Lower leg skin (tissue), 4 donors: ENCODE measurements at regions not wholly inside any gene's neighbourhood (a gene's known extent, or its start where the extent isn't known, plus 50 kb on each side); places are given as distances from the start of the nearest gene placed in this dataset.

Experiments used
- DNase-seq, 2 donors: peaks; one replicate each; pipeline ENCODE4 v3.0.0-alpha.2; 2019; ENCODE audit warnings: low spot score in 2 of 2
- H3K4me3 ChIP-seq: fragments of 200-600 bp; sonication (generic); 2 replicates; pipeline ENCODE4 v1.5.1; 2017; ENCODE audit warnings: mild to moderate bottlenecking, low read depth; ENCODE audit not compliant: poor library complexity, severe bottlenecking
- POLR2A ChIP-seq, 2 donors: fragments of 450-650 bp; IDR thresholded peaks; one replicate each; pipeline ENCODE4 v1.6.1; 2016 to 2017; ENCODE audit warnings: antibody characterized with exemption in 2 of 2, mild to moderate bottlenecking in 1 of 2, moderate library complexity in 1 of 2
- WGBS, 2 donors: methylation state at CpG; one replicate each; pipeline ENCODE4 v1.1.5; 2018; 5-methylcytosine and 5-hydroxymethylcytosine counted together
- intact Hi-C: fragments of 100-400 bp; cut with DNase I; formaldehyde crosslinking; loops from one replicate; pipeline ENCODE4 v1.15.0; 2023; ENCODE audit warnings: low total_unique reads
- TF ChIP-seq, protein P1 (sequence below), 3 donors: fragments of 450-650 bp; IDR thresholded peaks; one replicate each; pipeline ENCODE4 v1.5.1; 2016; ENCODE audit warnings: antibody characterized with exemption in 3 of 3, mild to moderate bottlenecking in 3 of 3, moderate library complexity in 2 of 3

DNA sequence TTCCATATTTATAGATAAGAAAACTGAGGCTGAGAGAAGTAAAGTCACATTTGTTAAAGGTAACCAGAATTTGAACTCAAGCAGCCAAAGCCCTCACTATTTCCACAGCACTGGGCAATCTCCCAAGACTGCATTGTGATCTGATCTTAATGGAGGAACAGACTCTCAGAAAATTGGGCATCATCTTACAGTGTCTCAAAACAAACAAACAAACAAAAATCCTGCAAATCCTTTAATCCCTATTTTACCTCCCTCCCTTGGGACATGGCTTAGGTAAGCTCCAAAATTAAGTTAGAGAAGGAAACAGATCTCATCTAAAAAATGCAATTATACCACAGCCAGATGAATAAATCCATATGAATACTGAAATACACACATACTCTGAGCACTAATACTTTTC is 57.5 kb downstream of the FHIP2A start:
- H3K4me3 ChIP-seq = no peak overlapping the region
- intact Hi-C loops = loop anchor here (10.0 kb wide), 1 partner anchor 246 kb away; no protein-coding TSS in a partner anchor
- TF ChIP-seq POLR2A (IDR thresholded peaks at IDR 0.05) = no peak
- TF ChIP-seq, protein P1, sequence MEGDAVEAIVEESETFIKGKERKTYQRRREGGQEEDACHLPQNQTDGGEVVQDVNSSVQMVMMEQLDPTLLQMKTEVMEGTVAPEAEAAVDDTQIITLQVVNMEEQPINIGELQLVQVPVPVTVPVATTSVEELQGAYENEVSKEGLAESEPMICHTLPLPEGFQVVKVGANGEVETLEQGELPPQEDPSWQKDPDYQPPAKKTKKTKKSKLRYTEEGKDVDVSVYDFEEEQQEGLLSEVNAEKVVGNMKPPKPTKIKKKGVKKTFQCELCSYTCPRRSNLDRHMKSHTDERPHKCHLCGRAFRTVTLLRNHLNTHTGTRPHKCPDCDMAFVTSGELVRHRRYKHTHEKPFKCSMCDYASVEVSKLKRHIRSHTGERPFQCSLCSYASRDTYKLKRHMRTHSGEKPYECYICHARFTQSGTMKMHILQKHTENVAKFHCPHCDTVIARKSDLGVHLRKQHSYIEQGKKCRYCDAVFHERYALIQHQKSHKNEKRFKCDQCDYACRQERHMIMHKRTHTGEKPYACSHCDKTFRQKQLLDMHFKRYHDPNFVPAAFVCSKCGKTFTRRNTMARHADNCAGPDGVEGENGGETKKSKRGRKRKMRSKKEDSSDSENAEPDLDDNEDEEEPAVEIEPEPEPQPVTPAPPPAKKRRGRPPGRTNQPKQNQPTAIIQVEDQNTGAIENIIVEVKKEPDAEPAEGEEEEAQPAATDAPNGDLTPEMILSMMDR (IDR thresholded peaks at IDR 0.05) = no peak
- DNase-seq = no peak

DNA sequence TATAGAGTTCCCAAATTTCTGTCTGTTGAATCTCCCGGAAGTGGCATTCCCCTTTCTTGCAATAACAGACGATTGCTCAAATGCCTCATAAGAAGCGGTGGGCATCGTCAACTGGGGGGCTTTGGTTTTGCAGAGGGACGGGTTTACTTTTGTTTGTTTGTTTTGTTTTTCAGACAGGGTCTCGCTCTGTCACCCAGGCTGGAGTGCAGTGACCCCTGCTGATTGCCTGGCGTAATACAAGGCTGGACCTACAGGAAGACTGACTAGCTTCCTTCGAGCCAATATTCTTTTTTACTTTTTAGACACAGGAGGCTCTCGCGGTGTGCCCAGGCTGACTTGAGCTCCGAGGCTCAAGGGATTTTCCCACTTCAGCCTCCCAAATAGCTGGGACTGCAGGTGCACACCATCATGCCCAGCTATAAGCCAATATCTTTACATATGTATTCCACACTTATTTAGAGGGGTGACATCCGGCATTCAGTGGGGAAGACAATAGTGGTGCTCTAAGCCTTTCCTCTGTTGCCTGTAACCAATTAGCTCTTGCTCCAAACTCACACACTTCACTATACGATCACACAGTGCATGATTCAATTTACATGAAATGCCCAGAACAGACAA is 58.1 kb downstream of the FHIP2A start:
- WGBS, 2 donors = 41 to 46% methylated on average over 13 of the region's 13 CpGs
- no peak overlapping the region for H3K4me3 ChIP-seq
- TF ChIP-seq, protein P1 (IDR thresholded peaks at IDR 0.05) = no peak
- TF ChIP-seq POLR2A (IDR thresholded peaks at IDR 0.05) = no peak
- intact Hi-C loops = loop anchor here (10.0 kb wide), 1 partner anchor 245 kb away; no protein-coding TSS in a partner anchor
- no peak for DNase-seq

DNA sequence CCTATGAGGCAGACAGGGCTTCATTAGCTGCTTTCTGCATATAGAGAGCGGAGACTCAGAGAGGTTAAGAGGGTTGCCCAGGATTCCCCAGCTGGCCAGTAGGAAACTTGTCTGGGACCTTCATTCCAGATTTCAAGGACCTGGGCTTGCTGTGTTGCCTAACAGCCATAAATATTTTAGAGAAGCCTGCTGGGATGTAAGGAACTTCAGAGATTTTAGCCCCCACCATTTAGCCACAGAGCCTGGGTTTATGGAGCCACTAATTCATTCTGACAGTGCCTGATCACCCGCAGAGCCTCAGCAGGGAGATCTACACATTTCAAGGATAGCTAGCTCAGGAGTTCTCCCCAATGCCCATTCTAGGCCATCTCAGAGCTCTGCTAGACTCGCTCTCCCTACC is 56.6 kb upstream of the TRUB1 start:
- intact Hi-C loops = no loop called here
- no peak for TF ChIP-seq POLR2A (IDR thresholded peaks at IDR 0.05)
- TF ChIP-seq, protein P1 (IDR thresholded peaks at IDR 0.05) = no peak
- H3K4me3 ChIP-seq = no peak overlapping the region
- 92 to 94% methylated on average over 3 of the region's 3 CpGs for WGBS, 2 donors
- DNase-seq = no peak

DNA sequence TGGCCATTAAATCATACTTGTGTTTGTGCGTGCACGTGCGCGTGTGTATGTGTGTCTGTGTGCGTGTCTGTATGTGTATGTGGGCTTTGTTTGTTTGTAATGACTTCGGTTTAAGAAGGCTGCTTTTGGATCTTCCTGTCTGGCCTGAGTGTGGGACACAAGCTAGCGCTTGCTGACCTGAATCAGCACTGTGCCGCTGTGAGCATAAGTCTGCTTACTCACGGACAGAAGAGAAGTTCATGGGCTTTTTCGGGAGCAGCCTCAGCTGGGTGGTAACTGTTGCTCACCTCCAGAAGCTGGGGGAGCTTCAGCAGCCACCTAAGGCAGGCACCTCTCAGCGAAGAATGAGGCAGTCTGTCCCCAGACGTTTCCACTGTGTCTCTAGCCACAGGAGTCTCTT is 56.1 kb upstream of the TRUB1 start:
- H3K4me3 ChIP-seq = no peak overlapping the region
- intact Hi-C loops = no loop called here
- WGBS, 2 donors = 76 to 85% methylated on average over 8 to 12 of the region's 12 CpGs
- TF ChIP-seq POLR2A (IDR thresholded peaks at IDR 0.05) = no peak
- TF ChIP-seq, protein P1 (IDR thresholded peaks at IDR 0.05) = no peak
- no peak for DNase-seq

DNA sequence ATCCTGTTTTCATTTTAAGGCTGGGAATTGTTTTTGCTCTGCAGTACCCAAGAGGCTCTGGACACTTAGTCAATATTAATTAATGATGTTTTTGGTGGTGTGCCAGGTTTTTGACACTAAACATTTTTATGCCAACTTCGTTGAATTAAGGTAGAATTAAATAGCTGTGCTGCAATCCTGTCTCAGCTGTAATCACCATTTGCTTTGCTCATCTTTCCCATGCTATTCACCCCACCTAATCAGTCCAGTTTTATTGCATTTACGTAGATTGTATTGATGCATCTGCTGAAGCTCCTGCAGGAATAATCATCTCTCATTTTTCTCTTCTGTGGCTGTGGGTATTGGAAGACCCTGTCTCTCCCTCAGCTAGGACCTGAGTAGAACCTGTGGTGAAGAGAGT is 52.6 kb upstream of the TRUB1 start:
- DNase-seq = no peak
- TF ChIP-seq POLR2A (IDR thresholded peaks at IDR 0.05) = no peak
- TF ChIP-seq, protein P1 (IDR thresholded peaks at IDR 0.05) = no peak
- intact Hi-C loops = no loop called here
- H3K4me3 ChIP-seq = no peak overlapping the region
- WGBS, 2 donors = 31 to 47% methylated on average over 2 of the region's 2 CpGs
